Nephron (organoid): ENCODE measurements at regions not wholly inside any gene's neighbourhood (a gene's known extent, or its start where the extent isn't known, plus 50 kb on each side); places are given as distances from the start of the nearest gene placed in this dataset.
"Not testable (repeated sequence)": the region's sequence is repeated elsewhere in the genome, so short reads cannot be mapped to it uniquely, and the experiment has no call there.

Experiments used
- H3K27ac Mint-ChIP-seq, 3 experiments: 2 replicates each; pipeline ENCODE4 v1.8.0; 2020; ENCODE audit warnings: mixed read lengths in 3 of 3, mild to moderate bottlenecking in 2 of 3, moderate library complexity in 1 of 3
- H3K27me3 Mint-ChIP-seq: 2 replicates; pipeline ENCODE4 v1.8.0; 2021; ENCODE audit warnings: low read depth, mild to moderate bottlenecking, moderate library complexity, mixed read lengths
- H3K36me3 Mint-ChIP-seq: 2 replicates; pipeline ENCODE4 v1.8.0; 2020; ENCODE audit warnings: low read depth, mixed read lengths
- H3K4me1 Mint-ChIP-seq: 2 replicates; pipeline ENCODE4 v1.8.0; 2020; ENCODE audit warnings: mixed read lengths
- H3K4me3 Mint-ChIP-seq, 3 experiments: 2 replicates each; pipeline ENCODE4 v1.8.0; 2020; ENCODE audit warnings: mild to moderate bottlenecking in 3 of 3, mixed read lengths in 3 of 3, moderate library complexity in 2 of 3
- H3K9me3 Mint-ChIP-seq: 2 replicates; pipeline ENCODE4 v1.8.0; 2020; ENCODE audit warnings: mixed read lengths
- CTCF ChIP-seq, 3 experiments: fragments of 200-600 bp; sonication (generic); IDR thresholded peaks; one replicate each; pipeline ENCODE4 v1.5.0; 2021; ENCODE audit warnings: antibody characterized with exemption in 3 of 3; ENCODE audit not compliant: unreplicated experiment in 3 of 3

- Mint-ChIP-seq H3K27ac (no peak overlapping the region), H3K4me1 (peaks cover 36% of the 10 kb centered on the region), H3K36me3 (peaks cover 3% of the 10 kb centered on the region), H3K27me3 (no peaks in the 10 kb centered on the region), H3K4me3 (no peak overlapping the region), H3K9me3 (no peaks in the 10 kb centered on the region)
- no peak for TF ChIP-seq CTCF (IDR thresholded peaks at IDR 0.05; ENCODE audit: unreplicated experiment in 3 of 3)
Measured at GRCh38 chr18:46179306-46179705, 75.1 kb downstream of the HAUS1 start.

GRCh38 chr18:46182633-46183358, 78.6 kb downstream of the HAUS1 start:
- Mint-ChIP-seq H3K27me3 (no peaks in the 10 kb centered on the region), H3K9me3 (no peaks in the 10 kb centered on the region), H3K4me3 (no peak overlapping the region), H3K4me1 (peaks cover 19% of the 10 kb centered on the region), H3K36me3 (peaks cover 5% of the 10 kb centered on the region), H3K27ac (peak overlapping the region in 2 of 3 experiments; percentile 11 to 28)
- TF ChIP-seq CTCF (IDR thresholded peaks at IDR 0.05; ENCODE audit: unreplicated experiment in 3 of 3): no peak

- H3K9me3 Mint-ChIP-seq, H3K27me3 Mint-ChIP-seq: not testable (repeated sequence)
Measured at GRCh38 chr18:46184296-46184695, 80.1 kb downstream of the HAUS1 start.

GRCh38 chr18:46184727-46185126, 80.5 kb downstream of the HAUS1 start:
- Mint-ChIP-seq H3K27ac (no peak overlapping the region), H3K9me3 (no peaks in the 10 kb centered on the region), H3K27me3 (no peaks in the 10 kb centered on the region), H3K4me1 (peaks cover 19% of the 10 kb centered on the region), H3K36me3 (peaks cover 4% of the 10 kb centered on the region), H3K4me3 (no peak overlapping the region)
- TF ChIP-seq CTCF (IDR thresholded peaks at IDR 0.05; ENCODE audit: unreplicated experiment in 3 of 3): no peak

More at GRCh38 chr18:46184296-46184695, 80.1 kb downstream of the HAUS1 start:
- H3K27ac Mint-ChIP-seq, H3K4me3 Mint-ChIP-seq, H3K36me3 Mint-ChIP-seq: not testable (repeated sequence)
- peaks cover 19% of the 10 kb centered on the region for H3K4me1 Mint-ChIP-seq

GRCh38 chr18:46190667-46191066, 86.5 kb downstream of the HAUS1 start:
- Mint-ChIP-seq H3K27ac (no peak overlapping the region), H3K36me3 (peaks cover 4% of the 10 kb centered on the region), H3K9me3 (no peaks in the 10 kb centered on the region), H3K4me3 (no peak overlapping the region), H3K27me3 (no peaks in the 10 kb centered on the region), H3K4me1 (no peaks in the 10 kb centered on the region)
- TF ChIP-seq CTCF (IDR thresholded peaks at IDR 0.05; ENCODE audit: unreplicated experiment in 3 of 3): no peak

GRCh38 chr18:46196627-46197243, 92.5 kb downstream of the HAUS1 start:
- Mint-ChIP-seq H3K9me3 (no peaks in the 10 kb centered on the region), H3K27ac (no peak overlapping the region)
- TF ChIP-seq CTCF (IDR thresholded peaks at IDR 0.05; ENCODE audit: unreplicated experiment in 3 of 3): no peak

More at GRCh38 chr18:46196627-46197243, 92.5 kb downstream of the HAUS1 start:
- Mint-ChIP-seq H3K4me3 (no peak overlapping the region), H3K4me1 (no peaks in the 10 kb centered on the region), H3K27me3 (no peaks in the 10 kb centered on the region), H3K36me3 (peaks cover 15% of the 10 kb centered on the region)
